OCI-LY7 (cell line): ENCODE measurements at regions not wholly inside any gene's neighbourhood (a gene's known extent, or its start where the extent isn't known, plus 50 kb on each side); places are given as distances from the start of the nearest gene placed in this dataset.

Experiments
- BruUV-seq: library from RNA; stranded (reverse); fragments of 400-500 nt; replicated peaks from 2 replicates; lab custom pipeline; 2021; lab: Mats Ljungman, UMichigan
- CTCF ChIA-PET: fragments of 300-600 bp; sonication (Branson Sonifier 250); formaldehyde crosslinking; loops from one replicate; lab custom pipeline; 2022; ENCODE audit warnings: antibody characterized with exemption; ENCODE audit not compliant: unreplicated experiment; lab: Charles Lee
- POLR2A ChIA-PET: fragments of 300-600 bp; sonication (Branson Sonifier 250); formaldehyde crosslinking; loops from one replicate; lab custom pipeline; 2022; ENCODE audit warnings: antibody characterized with exemption; lab: Charles Lee
- DNase-seq: peaks from one replicate; pipeline ENCODE4 v3.0.0-alpha.2; 2015; ENCODE audit warnings: low spot score
- H2AFZ ChIP-seq: fragments of 200-600 bp; sonication (generic), shearing (Covaris generic); 2 replicates; pipeline ENCODE4 v1.6.1; 2014; ENCODE audit warnings: mild to moderate bottlenecking, antibody characterized with exemption, low read length, moderate library complexity
- H3K27ac ChIP-seq: fragments of 200-600 bp; sonication (generic); 2 replicates; pipeline ENCODE4 v1.5.1; 2014; ENCODE audit warnings: mixed run types, low read depth, mild to moderate bottlenecking, moderate library complexity, low read length, inconsistent platforms; ENCODE audit not compliant: poor library complexity, severe bottlenecking
- H3K36me3 ChIP-seq: fragments of 200-600 bp; sonication (generic); 2 replicates; pipeline ENCODE4 v1.6.1; 2014; ENCODE audit warnings: mild to moderate bottlenecking, antibody characterized with exemption, low read length, moderate library complexity, mixed read lengths; ENCODE audit not compliant: insufficient read depth
- H3K4me1 ChIP-seq: fragments of 200-600 bp; sonication (generic); 2 replicates; pipeline ENCODE4 v1.5.1; 2014; ENCODE audit warnings: mild to moderate bottlenecking, low read length; ENCODE audit not compliant: insufficient read depth, poor library complexity, severe bottlenecking
- H3K4me2 ChIP-seq: fragments of 200-600 bp; sonication (generic); 2 replicates; pipeline ENCODE4 v1.6.1; 2014; ENCODE audit warnings: mild to moderate bottlenecking, low read length
- H3K4me3 ChIP-seq: fragments of 200-600 bp; sonication (generic); 2 replicates; pipeline ENCODE4 v1.5.1; 2014; ENCODE audit warnings: mild to moderate bottlenecking, low read depth, low read length; ENCODE audit not compliant: poor library complexity, severe bottlenecking
- H3K79me2 ChIP-seq: fragments of 200-600 bp; sonication (generic); 2 replicates; pipeline ENCODE4 v1.6.1; 2016; ENCODE audit warnings: low read depth, mild to moderate bottlenecking, low read length, moderate library complexity, mixed read lengths; ENCODE audit not compliant: insufficient read depth
- H3K9me2 ChIP-seq: fragments of 200-600 bp; sonication (generic); 2 replicates; pipeline ENCODE4 v1.6.1; 2016; ENCODE audit warnings: mild to moderate bottlenecking, low read length, mixed read lengths; ENCODE audit not compliant: insufficient read depth
- H3K9me3 ChIP-seq: fragments of 200-600 bp; sonication (generic); 2 replicates; pipeline ENCODE4 v1.6.1; 2014; ENCODE audit warnings: mild to moderate bottlenecking, mixed run types, low read length, mixed read lengths
- H4K20me1 ChIP-seq: fragments of 200-600 bp; sonication (generic); 2 replicates; pipeline ENCODE4 v1.6.1; 2014; ENCODE audit warnings: mild to moderate bottlenecking, antibody characterized with exemption, low read length, moderate library complexity, mixed read lengths; ENCODE audit not compliant: insufficient read depth
- EZH2phosphoT487 ChIP-seq: fragments of 200-600 bp; sonication (generic); IDR thresholded peaks from 2 replicates; pipeline ENCODE4 v1.6.1; 2018; ENCODE audit warnings: low read depth, borderline replicate concordance, mild to moderate bottlenecking, mixed run types, antibody characterized with exemption, low read length, moderate library complexity, mixed read lengths
- intact Hi-C: fragments of 100-400 bp; cut with micrococcal nuclease; formaldehyde crosslinking; loops from one replicate; pipeline ENCODE4 v1.10.0; 2022; ENCODE audit not compliant: unreplicated experiment
- TF ChIP-seq, protein P1 (sequence below): fragments of 200-600 bp; sonication (generic); conservative IDR thresholded peaks from 2 replicates; pipeline ENCODE4 v1.5.1; 2014; ENCODE audit warnings: mild to moderate bottlenecking, antibody characterized with exemption, low read length, moderate library complexity, mixed read lengths

DNA sequence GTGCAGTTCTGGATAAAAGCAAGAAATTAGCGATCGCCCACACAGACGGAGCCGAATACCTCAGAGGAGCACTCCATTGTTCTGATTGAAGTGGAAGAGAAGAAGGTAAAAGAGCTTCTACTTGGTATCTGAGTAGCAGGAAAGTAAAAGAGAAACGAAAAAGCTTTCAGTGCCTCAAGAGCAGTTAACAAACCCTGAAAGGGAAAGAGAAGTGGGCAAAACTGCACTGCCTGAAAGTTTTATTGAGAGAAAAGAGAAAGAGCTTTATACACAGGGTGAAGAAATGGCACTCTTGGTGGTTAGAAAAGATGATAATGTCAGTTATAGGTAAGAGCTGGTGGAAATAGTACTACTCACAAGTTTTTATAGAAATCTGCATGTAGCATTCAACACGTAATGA is 192.8 kb downstream of the CDCA7 start:
- no peaks in the 10 kb centered on the region for H3K79me2 ChIP-seq
- BruUV-seq = no TSS peak
- H4K20me1 ChIP-seq = no peaks in the 10 kb centered on the region
- H3K4me3 ChIP-seq = no peak overlapping the region
- H3K4me1 ChIP-seq = no peaks in the 10 kb centered on the region
- no peaks in the 10 kb centered on the region for H3K9me2 ChIP-seq
- intact Hi-C loops = no loop called here
- H3K27ac ChIP-seq = no peak overlapping the region
- H3K9me3 ChIP-seq = no peaks in the 10 kb centered on the region
- ChIA-PET POLR2A (interaction anchor here (0.6 kb wide), 1 partner anchor 68 kb away, joined by 3 read pairs; no protein-coding TSS in a partner anchor), CTCF (no interaction called here)
- H2AFZ ChIP-seq = no peak overlapping the region
- TF ChIP-seq EZH2phosphoT487 = no peak
- TF ChIP-seq, protein P1, sequence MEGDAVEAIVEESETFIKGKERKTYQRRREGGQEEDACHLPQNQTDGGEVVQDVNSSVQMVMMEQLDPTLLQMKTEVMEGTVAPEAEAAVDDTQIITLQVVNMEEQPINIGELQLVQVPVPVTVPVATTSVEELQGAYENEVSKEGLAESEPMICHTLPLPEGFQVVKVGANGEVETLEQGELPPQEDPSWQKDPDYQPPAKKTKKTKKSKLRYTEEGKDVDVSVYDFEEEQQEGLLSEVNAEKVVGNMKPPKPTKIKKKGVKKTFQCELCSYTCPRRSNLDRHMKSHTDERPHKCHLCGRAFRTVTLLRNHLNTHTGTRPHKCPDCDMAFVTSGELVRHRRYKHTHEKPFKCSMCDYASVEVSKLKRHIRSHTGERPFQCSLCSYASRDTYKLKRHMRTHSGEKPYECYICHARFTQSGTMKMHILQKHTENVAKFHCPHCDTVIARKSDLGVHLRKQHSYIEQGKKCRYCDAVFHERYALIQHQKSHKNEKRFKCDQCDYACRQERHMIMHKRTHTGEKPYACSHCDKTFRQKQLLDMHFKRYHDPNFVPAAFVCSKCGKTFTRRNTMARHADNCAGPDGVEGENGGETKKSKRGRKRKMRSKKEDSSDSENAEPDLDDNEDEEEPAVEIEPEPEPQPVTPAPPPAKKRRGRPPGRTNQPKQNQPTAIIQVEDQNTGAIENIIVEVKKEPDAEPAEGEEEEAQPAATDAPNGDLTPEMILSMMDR = no peak
- H3K4me2 ChIP-seq = no peak overlapping the region
- no peak for DNase-seq
- no peaks in the 10 kb centered on the region for H3K36me3 ChIP-seq

DNA sequence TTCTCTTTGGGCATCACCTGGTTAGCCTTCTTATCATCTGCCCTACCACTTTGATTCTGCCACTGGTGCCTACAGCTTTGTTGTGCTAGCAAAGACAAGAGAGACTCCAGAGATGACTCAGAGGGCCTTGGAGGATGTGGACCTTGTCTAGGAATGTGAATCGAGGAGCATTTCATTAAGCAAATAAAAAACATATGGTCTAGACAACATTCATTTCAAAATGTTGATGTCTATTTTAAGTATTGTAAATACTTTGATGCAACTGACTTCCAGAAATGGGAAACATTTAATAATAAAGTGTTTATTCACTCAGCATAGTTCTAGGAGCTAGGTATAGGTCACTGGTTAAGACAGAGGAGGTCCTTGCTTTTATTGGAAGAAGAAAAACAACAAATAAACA is 195.5 kb downstream of the CDCA7 start:
- TF ChIP-seq, protein P1 = no peak
- no peak for TF ChIP-seq EZH2phosphoT487
- no peak overlapping the region for H3K4me3 ChIP-seq
- no peak overlapping the region for H3K27ac ChIP-seq
- no peak for DNase-seq
- no peaks in the 10 kb centered on the region for H3K4me1 ChIP-seq
- intact Hi-C loops = no loop called here
- no peaks in the 10 kb centered on the region for H3K9me2 ChIP-seq
- POLR2A ChIA-PET = no interaction called here
- H4K20me1 ChIP-seq = no peaks in the 10 kb centered on the region
- H2AFZ ChIP-seq = no peak overlapping the region
- H3K4me2 ChIP-seq = no peak overlapping the region
- no peaks in the 10 kb centered on the region for H3K9me3 ChIP-seq
- BruUV-seq = no TSS peak
- H3K79me2 ChIP-seq = no peaks in the 10 kb centered on the region
- no peaks in the 10 kb centered on the region for H3K36me3 ChIP-seq
- CTCF ChIA-PET = no interaction called here

- TF ChIP-seq, protein P1 = no peak
- TF ChIP-seq EZH2phosphoT487 = no peak
These were observed 197.9 kb downstream of the CDCA7 start for GRCh38 chr2:173552531-173552930.

More at GRCh38 chr2:173552531-173552930, 197.9 kb downstream of the CDCA7 start:
- H3K9me3 ChIP-seq = no peaks in the 10 kb centered on the region
- no peak for DNase-seq
- no peak overlapping the region for H3K4me2 ChIP-seq
- H4K20me1 ChIP-seq = no peaks in the 10 kb centered on the region
- ChIA-PET POLR2A (interaction anchor here (0.6 to 1.4 kb wide), 2 partner anchors 15 to 79 kb away, joined by 3 to 4 read pairs; no protein-coding TSS in a partner anchor), CTCF (no interaction called here)
- no peaks in the 10 kb centered on the region for H3K36me3 ChIP-seq
- no TSS peak for BruUV-seq
- intact Hi-C loops = no loop called here
- no peaks in the 10 kb centered on the region for H3K4me1 ChIP-seq
- H3K79me2 ChIP-seq = no peaks in the 10 kb centered on the region
- H3K27ac ChIP-seq = no peak overlapping the region
- no peaks in the 10 kb centered on the region for H3K9me2 ChIP-seq
- H2AFZ ChIP-seq = no peak overlapping the region
- H3K4me3 ChIP-seq = no peak overlapping the region
